Colonic mucosa (tissue), 4 donors: ENCODE measurements at regions not wholly inside any gene's neighbourhood (a gene's known extent, or its start where the extent isn't known, plus 50 kb on each side); places are given as distances from the start of the nearest gene placed in this dataset.

Experiments used
- DNase-seq: peaks from one replicate; pipeline ENCODE4 v3.0.0-alpha.2; 2020
- H3K27ac ChIP-seq: fragments of 200-600 bp; one replicate; pipeline ENCODE4 v1.8.0; 2021
- H3K27me3 ChIP-seq: fragments of 200-600 bp; one replicate; pipeline ENCODE4 v1.8.0; 2021
- H3K36me3 ChIP-seq: fragments of 200-600 bp; one replicate; pipeline ENCODE4 v1.8.0; 2021
- H3K4me1 ChIP-seq: fragments of 200-600 bp; one replicate; pipeline ENCODE4 v1.8.0; 2021; ENCODE audit warnings: mild to moderate bottlenecking
- H3K4me3 ChIP-seq: fragments of 200-600 bp; one replicate; pipeline ENCODE4 v1.8.0; 2021
- H3K9ac ChIP-seq, 2 donors: one replicate each; pipeline ENCODE4 v1.7.0; 2013; ENCODE audit warnings: control low read depth in 2 of 2, low read depth in 2 of 2, low read length in 2 of 2
- H3K9me3 ChIP-seq: fragments of 200-600 bp; one replicate; pipeline ENCODE4 v1.8.0; 2021
- CTCF ChIP-seq: fragments of 200-600 bp; IDR thresholded peaks from one replicate; pipeline ENCODE4 v1.8.0; 2022; ENCODE audit warnings: antibody characterized with exemption, mild to moderate bottlenecking
- intact Hi-C: fragments of 100-400 bp; cut with DNase I; formaldehyde crosslinking; loops from one replicate; pipeline ENCODE4 v1.14.1; 2022
- donor health status: healthy.
- donor health status: DM: no; HTN: no; CAD: no.
- donor health status: DM: no; HTN: no; CAD: no.

- H3K4me3 ChIP-seq: no peak overlapping the region
- H3K4me1 ChIP-seq: no peaks in the 10 kb centered on the region
- no peak for DNase-seq
- no peaks in the 10 kb centered on the region for H3K27me3 ChIP-seq
- TF ChIP-seq CTCF: no peak
- no peaks in the 10 kb centered on the region for H3K36me3 ChIP-seq
- no peak overlapping the region for H3K9ac ChIP-seq
- H3K27ac ChIP-seq: no peak overlapping the region
- intact Hi-C loops: no loop called here
- H3K9me3 ChIP-seq: no peaks in the 10 kb centered on the region
Observed at GRCh38 chr13:100940658-100941057, 266.1 kb upstream of the TMTC4 start.

GRCh38 chr13:100933841-100934240 lies 259.2 kb upstream of the TMTC4 start:
- Histone ChIP-seq H3K9me3 (no peaks in the 10 kb centered on the region), H3K4me3 (no peak overlapping the region), H3K27ac (no peak overlapping the region), H3K36me3 (no peaks in the 10 kb centered on the region), H3K9ac (no peak overlapping the region), H3K4me1 (no peaks in the 10 kb centered on the region), H3K27me3 (no peaks in the 10 kb centered on the region)
- no peak for TF ChIP-seq CTCF
- no peak for DNase-seq
- intact Hi-C loops: no loop called here

- Histone ChIP-seq H3K4me3 (no peak overlapping the region), H3K4me1 (no peaks in the 10 kb centered on the region), H3K9ac (no peak overlapping the region), H3K27ac (no peak overlapping the region), H3K36me3 (no peaks in the 10 kb centered on the region), H3K27me3 (no peaks in the 10 kb centered on the region), H3K9me3 (no peaks in the 10 kb centered on the region)
- intact Hi-C loops: no loop called here
- DNase-seq: no peak
- no peak for TF ChIP-seq CTCF
Observed at GRCh38 chr13:100922599-100922998, 248.0 kb upstream of the TMTC4 start.

GRCh38 chr13:100921139-100921538 lies 246.5 kb upstream of the TMTC4 start:
- no peaks in the 10 kb centered on the region for H3K27me3 ChIP-seq
- no peaks in the 10 kb centered on the region for H3K4me1 ChIP-seq
- no peak overlapping the region for H3K9ac ChIP-seq
- H3K9me3 ChIP-seq: no peaks in the 10 kb centered on the region
- DNase-seq: no peak
- H3K36me3 ChIP-seq: no peaks in the 10 kb centered on the region
- intact Hi-C loops: no loop called here
- no peak overlapping the region for H3K4me3 ChIP-seq
- TF ChIP-seq CTCF: no peak
- H3K27ac ChIP-seq: no peak overlapping the region

- H3K27me3 ChIP-seq: no peaks in the 10 kb centered on the region
- no peak overlapping the region for H3K9ac ChIP-seq
- TF ChIP-seq CTCF: no peak
- no peaks in the 10 kb centered on the region for H3K36me3 ChIP-seq
- H3K9me3 ChIP-seq: no peaks in the 10 kb centered on the region
- DNase-seq: no peak
- H3K27ac ChIP-seq: no peak overlapping the region
- intact Hi-C loops: no loop called here
- no peaks in the 10 kb centered on the region for H3K4me1 ChIP-seq
- no peak overlapping the region for H3K4me3 ChIP-seq
Observed at GRCh38 chr13:100917011-100917410, 242.4 kb upstream of the TMTC4 start.

- TF ChIP-seq CTCF: no peak
- H3K9me3 ChIP-seq: no peaks in the 10 kb centered on the region
- intact Hi-C loops: no loop called here
- H3K9ac ChIP-seq: no peak overlapping the region
- H3K27ac ChIP-seq: no peak overlapping the region
- no peak for DNase-seq
- no peaks in the 10 kb centered on the region for H3K36me3 ChIP-seq
- H3K4me1 ChIP-seq: no peaks in the 10 kb centered on the region
- H3K27me3 ChIP-seq: no peaks in the 10 kb centered on the region
- H3K4me3 ChIP-seq: no peak overlapping the region
Observed at GRCh38 chr13:100913143-100913542, 238.5 kb upstream of the TMTC4 start.
